ENCODE measurements at regions not wholly inside any gene's neighbourhood (a gene's known extent, or its start where the extent isn't known, plus 50 kb on each side); places are given as distances from the start of the nearest gene placed in this dataset.

DNA sequence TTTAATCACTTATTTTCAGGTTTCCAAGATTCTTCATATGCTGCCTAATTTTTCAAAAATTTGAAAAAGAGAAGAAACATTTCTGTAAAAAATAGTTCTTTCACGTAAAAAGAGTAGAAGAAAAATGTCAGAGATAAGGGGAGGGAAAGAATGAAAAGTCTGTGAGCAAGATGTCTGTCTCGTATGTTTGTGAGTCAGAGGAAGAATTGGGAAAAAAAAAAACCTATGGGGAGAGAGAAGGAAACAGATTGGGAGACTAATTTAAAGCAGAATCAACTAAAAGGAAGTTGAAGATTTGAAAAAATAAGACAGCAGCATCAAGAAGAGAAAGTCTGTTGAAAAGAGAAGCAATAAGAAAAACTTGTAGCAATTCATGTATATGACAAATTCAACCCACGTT lies 456.3 kb downstream of the HINT1 start:
- no peak overlapping the region for H2AFZ ChIP-seq (ENCODE audit: low read length)
- no peak overlapping the region for H3K14ac ChIP-seq (ENCODE audit: low read length)
- no peak overlapping the region for H4K91ac ChIP-seq (ENCODE audit: low read depth, low read length, poor library complexity)
- no peak overlapping the region for H2AK5ac ChIP-seq (ENCODE audit: low read depth, low read length)
- H3K4me3 ChIP-seq (ENCODE audit: low read length in 2 of 2) = no peak overlapping the region
- H3K9me3 ChIP-seq (replicated peaks in 1 of 2; ENCODE audit: control insufficient read depth in 2 of 2, insufficient read depth in 1 of 2, low read depth in 1 of 2, low read length in 2 of 2) = no peaks in the 10 kb centered on the region
- no peak overlapping the region for H2BK120ac ChIP-seq (ENCODE audit: low read depth, low read length)
- no peak overlapping the region for H2BK5ac ChIP-seq (ENCODE audit: low read length)
- no peak overlapping the region for H2BK15ac ChIP-seq (ENCODE audit: low read length)
- H3K9ac ChIP-seq (ENCODE audit: low read depth, low read length, poor library complexity) = no peak overlapping the region
- no peak overlapping the region for H3K18ac ChIP-seq (ENCODE audit: low read length)
- no peak overlapping the region for H3K23ac ChIP-seq (ENCODE audit: low read depth, low read length, poor library complexity)
- H4K8ac ChIP-seq (ENCODE audit: low read depth, low read length) = no peak overlapping the region
- H3K4me1 ChIP-seq (ENCODE audit: control insufficient read depth in 2 of 2, insufficient read depth in 1 of 2, low read depth in 1 of 2, low read length in 2 of 2) = peaks cover 0 to 6% of the 10 kb centered on the region in 2 donors
- no peak overlapping the region for H2BK12ac ChIP-seq (ENCODE audit: low read length)
- no peak overlapping the region for H3K4ac ChIP-seq (ENCODE audit: low read length)
- no CpG with 5 or more reads among the region's 3 CpGs for WGBS, 2 donors (ENCODE audit: extremely low coverage in 2 of 2, insufficient read length in 2 of 2, insufficient replicate concordance in 1 of 2)
- no peak overlapping the region for H3K27ac ChIP-seq (replicated peaks; ENCODE audit: low read length)
- no peak overlapping the region for H3K4me2 ChIP-seq (ENCODE audit: insufficient read depth, low read length, poor library complexity, severe bottlenecking)
- no peaks in the 10 kb centered on the region for H3K36me3 ChIP-seq (replicated peaks in 1 of 2; ENCODE audit: control insufficient read depth in 2 of 2, insufficient read depth in 2 of 2, low read length in 2 of 2)
- no peaks in the 10 kb centered on the region for H3K27me3 ChIP-seq (ENCODE audit: control insufficient read depth in 3 of 3, insufficient read depth in 3 of 3, low read depth in 1 of 3, low read length in 3 of 3)
- no peak for DNase-seq (ENCODE audit: low spot score)
- H3K79me1 ChIP-seq (ENCODE audit: low read depth, low read length) = no peaks in the 10 kb centered on the region

DNA sequence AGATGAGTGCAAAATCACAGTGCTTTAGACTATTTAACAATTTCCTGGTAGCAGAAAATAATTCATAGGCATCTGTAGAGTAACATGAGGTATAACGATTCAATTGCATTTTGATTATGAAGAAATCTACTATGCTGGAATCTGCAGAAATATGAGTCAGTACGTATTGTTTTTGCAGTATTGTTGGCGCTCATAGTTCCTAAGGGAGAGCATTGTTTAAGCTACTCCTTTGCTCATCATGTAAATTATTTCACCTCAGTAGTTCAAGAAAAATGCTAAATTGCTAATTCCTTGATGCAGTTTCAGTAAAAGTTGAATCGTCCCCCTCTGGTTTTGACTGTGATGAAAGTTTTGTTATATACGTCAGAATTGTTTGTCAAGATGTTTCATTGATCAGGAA lies 458.4 kb downstream of the HINT1 start:
- no peak overlapping the region for H3K27ac ChIP-seq (replicated peaks; ENCODE audit: low read length)
- H2BK5ac ChIP-seq (ENCODE audit: low read length) = no peak overlapping the region
- H3K18ac ChIP-seq (ENCODE audit: low read length) = no peak overlapping the region
- no peak overlapping the region for H4K91ac ChIP-seq (ENCODE audit: low read depth, low read length, poor library complexity)
- no peak for DNase-seq (ENCODE audit: low spot score)
- H3K9me3 ChIP-seq (replicated peaks in 1 of 2; ENCODE audit: control insufficient read depth in 2 of 2, insufficient read depth in 1 of 2, low read depth in 1 of 2, low read length in 2 of 2) = no peaks in the 10 kb centered on the region
- no peaks in the 10 kb centered on the region for H3K79me1 ChIP-seq (ENCODE audit: low read depth, low read length)
- H3K4me1 ChIP-seq (ENCODE audit: control insufficient read depth in 2 of 2, insufficient read depth in 1 of 2, low read depth in 1 of 2, low read length in 2 of 2) = peaks cover 0 to 6% of the 10 kb centered on the region in 2 donors
- H3K27me3 ChIP-seq (ENCODE audit: control insufficient read depth in 3 of 3, insufficient read depth in 3 of 3, low read depth in 1 of 3, low read length in 3 of 3) = no peaks in the 10 kb centered on the region
- H2AK5ac ChIP-seq (ENCODE audit: low read depth, low read length) = no peak overlapping the region
- no peak overlapping the region for H3K14ac ChIP-seq (ENCODE audit: low read length)
- H3K4me3 ChIP-seq (ENCODE audit: low read length in 2 of 2) = no peak overlapping the region
- WGBS, 2 donors (ENCODE audit: extremely low coverage in 2 of 2, insufficient read length in 2 of 2, insufficient replicate concordance in 1 of 2) = no CpG with 5 or more reads among the region's 5 CpGs
- no peak overlapping the region for H3K4ac ChIP-seq (ENCODE audit: low read length)
- no peak overlapping the region for H2AFZ ChIP-seq (ENCODE audit: low read length)
- H3K36me3 ChIP-seq (replicated peaks in 1 of 2; ENCODE audit: control insufficient read depth in 2 of 2, insufficient read depth in 2 of 2, low read length in 2 of 2) = no peaks in the 10 kb centered on the region
- H4K8ac ChIP-seq (ENCODE audit: low read depth, low read length) = no peak overlapping the region
- H3K4me2 ChIP-seq (ENCODE audit: insufficient read depth, low read length, poor library complexity, severe bottlenecking) = no peak overlapping the region
- H3K9ac ChIP-seq (ENCODE audit: low read depth, low read length, poor library complexity) = no peak overlapping the region
- H2BK120ac ChIP-seq (ENCODE audit: low read depth, low read length) = no peak overlapping the region
- no peak overlapping the region for H2BK15ac ChIP-seq (ENCODE audit: low read length)
- H2BK12ac ChIP-seq (ENCODE audit: low read length) = no peak overlapping the region
- H3K23ac ChIP-seq (ENCODE audit: low read depth, low read length, poor library complexity) = no peak overlapping the region

DNA sequence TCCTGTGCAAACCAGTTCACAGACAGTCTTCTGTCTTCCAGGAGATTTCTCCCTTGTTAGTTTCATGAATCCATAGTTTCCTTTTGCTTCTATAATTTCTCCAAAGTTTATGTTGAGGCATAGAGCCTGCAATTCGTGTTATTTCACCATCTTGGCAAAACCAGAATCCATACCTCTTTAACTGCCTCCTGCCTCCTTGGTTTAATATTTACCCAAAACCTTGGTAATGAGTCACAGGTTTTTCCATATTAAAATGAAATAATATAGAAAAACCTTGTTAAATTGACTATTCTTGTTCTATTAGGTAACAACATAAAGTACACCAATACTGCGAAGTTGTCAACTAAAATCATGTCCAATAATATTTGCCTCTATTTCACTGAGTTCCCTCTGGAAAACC lies 459.7 kb downstream of the HINT1 start:
- no peak overlapping the region for H3K18ac ChIP-seq (ENCODE audit: low read length)
- no peak overlapping the region for H3K23ac ChIP-seq (ENCODE audit: low read depth, low read length, poor library complexity)
- H2BK12ac ChIP-seq (ENCODE audit: low read length) = no peak overlapping the region
- no peak overlapping the region for H3K4ac ChIP-seq (ENCODE audit: low read length)
- no peak overlapping the region for H2BK120ac ChIP-seq (ENCODE audit: low read depth, low read length)
- H3K9me3 ChIP-seq (replicated peaks in 1 of 2; ENCODE audit: control insufficient read depth in 2 of 2, insufficient read depth in 1 of 2, low read depth in 1 of 2, low read length in 2 of 2) = no peaks in the 10 kb centered on the region
- no peak overlapping the region for H3K9ac ChIP-seq (ENCODE audit: low read depth, low read length, poor library complexity)
- no peak overlapping the region for H2AFZ ChIP-seq (ENCODE audit: low read length)
- no peak overlapping the region for H3K4me3 ChIP-seq (ENCODE audit: low read length in 2 of 2)
- H3K4me1 ChIP-seq (ENCODE audit: control insufficient read depth in 2 of 2, insufficient read depth in 1 of 2, low read depth in 1 of 2, low read length in 2 of 2) = peaks cover 0 to 4% of the 10 kb centered on the region in 2 donors
- H2AK5ac ChIP-seq (ENCODE audit: low read depth, low read length) = no peak overlapping the region
- H4K8ac ChIP-seq (ENCODE audit: low read depth, low read length) = no peak overlapping the region
- H3K79me1 ChIP-seq (ENCODE audit: low read depth, low read length) = no peaks in the 10 kb centered on the region
- no CpG with 5 or more reads among the region's 2 CpGs for WGBS, 2 donors (ENCODE audit: extremely low coverage in 2 of 2, insufficient read length in 2 of 2, insufficient replicate concordance in 1 of 2)
- H2BK15ac ChIP-seq (ENCODE audit: low read length) = no peak overlapping the region
- no peak overlapping the region for H3K4me2 ChIP-seq (ENCODE audit: insufficient read depth, low read length, poor library complexity, severe bottlenecking)
- H3K27me3 ChIP-seq (ENCODE audit: control insufficient read depth in 3 of 3, insufficient read depth in 3 of 3, low read depth in 1 of 3, low read length in 3 of 3) = no peaks in the 10 kb centered on the region
- DNase-seq (ENCODE audit: low spot score) = no peak
- H3K27ac ChIP-seq (replicated peaks; ENCODE audit: low read length) = no peak overlapping the region
- H2BK5ac ChIP-seq (ENCODE audit: low read length) = no peak overlapping the region
- no peak overlapping the region for H3K14ac ChIP-seq (ENCODE audit: low read length)
- H3K36me3 ChIP-seq (replicated peaks in 1 of 2; ENCODE audit: control insufficient read depth in 2 of 2, insufficient read depth in 2 of 2, low read length in 2 of 2) = no peaks in the 10 kb centered on the region
- no peak overlapping the region for H4K91ac ChIP-seq (ENCODE audit: low read depth, low read length, poor library complexity)

- H4K91ac ChIP-seq (ENCODE audit: low read depth, low read length, poor library complexity) = no peak overlapping the region
- H2BK15ac ChIP-seq (ENCODE audit: low read length) = no peak overlapping the region
- H3K14ac ChIP-seq (ENCODE audit: low read length) = no peak overlapping the region
- no peak overlapping the region for H3K23ac ChIP-seq (ENCODE audit: low read depth, low read length, poor library complexity)
- no peak overlapping the region for H4K8ac ChIP-seq (ENCODE audit: low read depth, low read length)
- no peaks in the 10 kb centered on the region for H3K4me1 ChIP-seq (ENCODE audit: control insufficient read depth in 2 of 2, insufficient read depth in 1 of 2, low read depth in 1 of 2, low read length in 2 of 2)
- no peaks in the 10 kb centered on the region for H3K27me3 ChIP-seq (ENCODE audit: control insufficient read depth in 3 of 3, insufficient read depth in 3 of 3, low read depth in 1 of 3, low read length in 3 of 3)
- no peak overlapping the region for H3K9ac ChIP-seq (ENCODE audit: low read depth, low read length, poor library complexity)
- no peak overlapping the region for H3K4me2 ChIP-seq (ENCODE audit: insufficient read depth, low read length, poor library complexity, severe bottlenecking)
- H3K36me3 ChIP-seq (replicated peaks in 1 of 2; ENCODE audit: control insufficient read depth in 2 of 2, insufficient read depth in 2 of 2, low read length in 2 of 2) = no peaks in the 10 kb centered on the region
- H3K18ac ChIP-seq (ENCODE audit: low read length) = no peak overlapping the region
- H3K4ac ChIP-seq (ENCODE audit: low read length) = no peak overlapping the region
- no peak overlapping the region for H3K4me3 ChIP-seq (ENCODE audit: low read length in 2 of 2)
- no peak overlapping the region for H2BK12ac ChIP-seq (ENCODE audit: low read length)
- H2AK5ac ChIP-seq (ENCODE audit: low read depth, low read length) = no peak overlapping the region
- no peak overlapping the region for H3K27ac ChIP-seq (replicated peaks; ENCODE audit: low read length)
- no peak overlapping the region for H2AFZ ChIP-seq (ENCODE audit: low read length)
- H2BK120ac ChIP-seq (ENCODE audit: low read depth, low read length) = no peak overlapping the region
- no peaks in the 10 kb centered on the region for H3K79me1 ChIP-seq (ENCODE audit: low read depth, low read length)
- no peak overlapping the region for H2BK5ac ChIP-seq (ENCODE audit: low read length)
- no peaks in the 10 kb centered on the region for H3K9me3 ChIP-seq (replicated peaks in 1 of 2; ENCODE audit: control insufficient read depth in 2 of 2, insufficient read depth in 1 of 2, low read depth in 1 of 2, low read length in 2 of 2)
- no CpG with 5 or more reads among the region's 4 CpGs for WGBS, 2 donors (ENCODE audit: extremely low coverage in 2 of 2, insufficient read length in 2 of 2, insufficient replicate concordance in 1 of 2)
- DNase-seq (ENCODE audit: low spot score) = no peak
Measured at GRCh38 chr5:130693509-130693908, 471.5 kb downstream of the HINT1 start.

Measured in neuronal stem cell (in vitro differentiated cells).